HEK293 (cell line): ENCODE measurements at regions not wholly inside any gene's neighbourhood (a gene's known extent, or its start where the extent isn't known, plus 50 kb on each side); places are given as distances from the start of the nearest gene placed in this dataset.
"Not testable (repeated sequence)": the region's sequence is repeated elsewhere in the genome, so short reads cannot be mapped to it uniquely, and the experiment has no call there.

Experiments
- CTCF ChIA-PET: fragments of 350-600 bp; formaldehyde crosslinking; extraction: SDS; loops from one replicate; lab custom pipeline; 2021; ENCODE audit warnings: antibody characterized with exemption; lab: Yijun Ruan, JAX
- POLR2A ChIA-PET: fragments of 300-600 bp; formaldehyde crosslinking; extraction: SDS; loops from one replicate; lab custom pipeline; 2020; ENCODE audit warnings: antibody characterized with exemption, inconsistent platforms; lab: Yijun Ruan, JAX
- H3K27ac ChIP-seq: fragments of 200-500 bp; sonication (Bioruptor generic); 2 replicates; pipeline ENCODE4 v1.5.1; 2014; ENCODE audit warnings: low read depth, low read length, control low read depth, inconsistent platforms; ENCODE audit errors: extremely low read depth
- H3K36me3 ChIP-seq, 2 experiments: fragments of 200-500 bp in 1 of 2; sonication (Bioruptor generic) in 1 of 2; 1 replicate in 1 of 2; 2 replicates in 1 of 2; pipeline ENCODE4 v1.5.1; 2014 to 2017; ENCODE audit warnings: inconsistent platforms in 2 of 2, low read length in 2 of 2; ENCODE audit not compliant: control insufficient read depth in 2 of 2, insufficient read depth in 1 of 2
- H3K4me1 ChIP-seq: fragments of 200-500 bp; sonication (Bioruptor generic); 2 replicates; pipeline ENCODE4 v1.5.1; 2014; ENCODE audit warnings: mild to moderate bottlenecking, low read length, inconsistent platforms; ENCODE audit not compliant: control insufficient read depth, insufficient read depth
- H3K4me3 ChIP-seq: 2 replicates; pipeline ENCODE4 v1.5.1; 2011; ENCODE audit warnings: low read depth, mild to moderate bottlenecking, control low read depth, low read length, moderate library complexity
- H3K9me3 ChIP-seq: fragments of 200-500 bp; sonication (Bioruptor generic); 2 replicates; pipeline ENCODE4 v1.5.1; 2014; ENCODE audit warnings: low read depth, low read length, inconsistent platforms; ENCODE audit not compliant: control insufficient read depth, insufficient read depth
- KLF7 ChIP-seq: fragments of 450-650 bp; formaldehyde crosslinking; IDR thresholded peaks from 2 replicates; pipeline ENCODE4 v1.5.1; 2016; ENCODE audit warnings: missing biosample characterization, missing genetic modification characterization, borderline replicate concordance
- SALL2 ChIP-seq: fragments of 450-650 bp; formaldehyde crosslinking; IDR thresholded peaks from 2 replicates; pipeline ENCODE4 v1.5.0; 2017; ENCODE audit warnings: missing biosample characterization, mild to moderate bottlenecking, missing genetic modification characterization, borderline replicate concordance
- TRIM28 ChIP-seq: IDR thresholded peaks from 2 replicates; pipeline ENCODE4 v1.6.1; 2011; ENCODE audit warnings: low read length, control low read depth, borderline replicate concordance
- ZBTB20 ChIP-seq: fragments of 450-650 bp; formaldehyde crosslinking; IDR thresholded peaks from 2 replicates; pipeline ENCODE4 v1.5.1; 2016; ENCODE audit warnings: missing biosample characterization, missing genetic modification characterization
- ZFP3 ChIP-seq: fragments of 450-650 bp; formaldehyde crosslinking; IDR thresholded peaks from 2 replicates; pipeline ENCODE4 v1.5.1; 2016; ENCODE audit warnings: low read depth, missing biosample characterization, missing genetic modification characterization
- ZFP69B ChIP-seq: fragments of 450-650 bp; formaldehyde crosslinking; IDR thresholded peaks from 2 replicates; pipeline ENCODE4 v1.5.1; 2016; ENCODE audit warnings: missing biosample characterization, missing genetic modification characterization
- ZNF155 ChIP-seq: fragments of 450-650 bp; formaldehyde crosslinking; IDR thresholded peaks from 2 replicates; pipeline ENCODE4 v1.5.1; 2016; ENCODE audit warnings: missing biosample characterization, missing genetic modification characterization
- ZNF19 ChIP-seq: fragments of 450-650 bp; formaldehyde crosslinking; IDR thresholded peaks from 2 replicates; pipeline ENCODE4; 2016; ENCODE audit warnings: missing biosample characterization, missing genetic modification characterization, low read depth
- ZNF214 ChIP-seq: fragments of 450-650 bp; formaldehyde crosslinking; IDR thresholded peaks from 2 replicates; pipeline ENCODE4 v1.5.1; 2017; ENCODE audit warnings: missing biosample characterization, mild to moderate bottlenecking, missing genetic modification characterization, borderline replicate concordance
- ZNF24 ChIP-seq: fragments of 450-650 bp; formaldehyde crosslinking; IDR thresholded peaks from 2 replicates; pipeline ENCODE4 v1.5.1; 2016; ENCODE audit warnings: missing biosample characterization, missing genetic modification characterization
- ZNF26 ChIP-seq: fragments of 450-650 bp; formaldehyde crosslinking; IDR thresholded peaks from 2 replicates; pipeline ENCODE4 v1.5.1; 2016; ENCODE audit warnings: missing biosample characterization, missing genetic modification characterization
- ZNF266 ChIP-seq: fragments of 450-650 bp; formaldehyde crosslinking; IDR thresholded peaks from 2 replicates; pipeline ENCODE4 v1.5.1; 2016; ENCODE audit warnings: missing biosample characterization, missing genetic modification characterization, low read depth
- ZNF366 ChIP-seq: fragments of 450-650 bp; formaldehyde crosslinking; conservative IDR thresholded peaks from 2 replicates; pipeline ENCODE4 v1.5.1; 2016; ENCODE audit warnings: missing biosample characterization, missing genetic modification characterization
- ZNF521 ChIP-seq: fragments of 450-650 bp; formaldehyde crosslinking; IDR thresholded peaks from 2 replicates; pipeline ENCODE4 v1.5.1; 2017; ENCODE audit warnings: missing biosample characterization, mild to moderate bottlenecking, missing genetic modification characterization
- ZNF610 ChIP-seq: fragments of 450-650 bp; formaldehyde crosslinking; IDR thresholded peaks from 2 replicates; pipeline ENCODE4 v1.5.1; 2016; ENCODE audit warnings: missing biosample characterization, missing genetic modification characterization, borderline replicate concordance
- ZNF629 ChIP-seq: fragments of 450-650 bp; formaldehyde crosslinking; IDR thresholded peaks from 2 replicates; pipeline ENCODE4 v1.5.1; 2017; ENCODE audit warnings: missing biosample characterization, missing genetic modification characterization
- ZNF768 ChIP-seq: fragments of 450-650 bp; formaldehyde crosslinking; IDR thresholded peaks from 2 replicates; pipeline ENCODE4 v1.5.1; 2018; ENCODE audit warnings: missing biosample characterization, mild to moderate bottlenecking, missing genetic modification characterization
- TF ChIP-seq, protein P1 (sequence below): fragments of 450-650 bp; formaldehyde crosslinking; IDR thresholded peaks from 2 replicates; pipeline ENCODE4 v1.5.1; 2017; ENCODE audit warnings: missing biosample characterization, mild to moderate bottlenecking, missing genetic modification characterization, moderate library complexity
- TF ChIP-seq, protein P2 (sequence below): fragments of 450-650 bp; IDR thresholded peaks from 2 replicates; pipeline ENCODE4 v1.5.1; 2018; ENCODE audit warnings: missing biosample characterization, mild to moderate bottlenecking, missing genetic modification characterization
- TF ChIP-seq, protein P3 (sequence below): fragments of 450-650 bp; formaldehyde crosslinking; IDR thresholded peaks from 2 replicates; pipeline ENCODE4 v1.5.1; 2016; ENCODE audit warnings: missing biosample characterization, missing genetic modification characterization
- TF ChIP-seq, protein P4 (sequence below): fragments of 450-650 bp; formaldehyde crosslinking; IDR thresholded peaks from 2 replicates; pipeline ENCODE4 v1.5.1; 2016; ENCODE audit warnings: missing biosample characterization, missing genetic modification characterization

DNA sequence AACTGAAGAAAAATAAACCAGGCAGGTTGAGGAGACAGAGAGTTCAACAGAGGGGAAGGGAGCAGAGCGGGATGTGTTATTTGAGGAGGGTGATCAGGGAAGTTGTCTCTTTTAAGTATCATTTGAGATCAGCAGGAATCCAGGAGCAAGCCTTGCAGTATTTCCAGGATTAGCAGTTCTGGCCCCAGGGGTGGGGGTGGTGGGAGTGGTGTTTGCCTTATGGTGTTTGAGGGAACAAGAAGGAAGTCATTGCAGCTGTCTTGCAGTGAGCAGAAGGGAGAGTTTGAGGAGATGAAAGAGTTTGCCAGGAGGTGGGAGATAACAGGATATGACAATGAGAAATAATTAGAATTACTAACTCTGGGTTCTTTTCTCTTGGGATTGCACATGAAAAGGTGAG is 418.6 kb downstream of the NELL2 start:
- no peak for TF ChIP-seq ZNF610 (tag by site-specific recombination)
- TF ChIP-seq TRIM28, result no peak
- TF ChIP-seq ZNF366 (tag by site-specific recombination), result no peak
- no peak for TF ChIP-seq ZNF266 (tag by site-specific recombination)
- Histone ChIP-seq H3K9me3 (no peaks in the 10 kb centered on the region), H3K27ac (no peak overlapping the region), H3K36me3 (no peaks in the 10 kb centered on the region), H3K4me3 (no peak overlapping the region), H3K4me1 (no peaks in the 10 kb centered on the region)
- POLR2A ChIA-PET, result no interaction called here
- CTCF ChIA-PET, result no interaction called here

- CTCF ChIA-PET, POLR2A ChIA-PET, H3K36me3 ChIP-seq, H3K4me1 ChIP-seq, H3K4me3 ChIP-seq, H3K27ac ChIP-seq, H3K9me3 ChIP-seq: not testable (repeated sequence)
Observed at GRCh38 chr12:44454959-44455358, 421.2 kb downstream of the NELL2 start.

- Histone ChIP-seq H3K4me1 (no peaks in the 10 kb centered on the region), H3K9me3 (no peaks in the 10 kb centered on the region), H3K4me3 (no peak overlapping the region), H3K36me3 (no peaks in the 10 kb centered on the region), H3K27ac (no peak overlapping the region)
- CTCF ChIA-PET, result interaction anchor here (0.6 kb wide), 1 partner anchor 1708 kb away, joined by 3 read pairs; no protein-coding TSS in a partner anchor
- POLR2A ChIA-PET, result no interaction called here
- no peak for TF ChIP-seq KLF7
- TF ChIP-seq ZNF214, result no peak
- TF ChIP-seq, protein P1, sequence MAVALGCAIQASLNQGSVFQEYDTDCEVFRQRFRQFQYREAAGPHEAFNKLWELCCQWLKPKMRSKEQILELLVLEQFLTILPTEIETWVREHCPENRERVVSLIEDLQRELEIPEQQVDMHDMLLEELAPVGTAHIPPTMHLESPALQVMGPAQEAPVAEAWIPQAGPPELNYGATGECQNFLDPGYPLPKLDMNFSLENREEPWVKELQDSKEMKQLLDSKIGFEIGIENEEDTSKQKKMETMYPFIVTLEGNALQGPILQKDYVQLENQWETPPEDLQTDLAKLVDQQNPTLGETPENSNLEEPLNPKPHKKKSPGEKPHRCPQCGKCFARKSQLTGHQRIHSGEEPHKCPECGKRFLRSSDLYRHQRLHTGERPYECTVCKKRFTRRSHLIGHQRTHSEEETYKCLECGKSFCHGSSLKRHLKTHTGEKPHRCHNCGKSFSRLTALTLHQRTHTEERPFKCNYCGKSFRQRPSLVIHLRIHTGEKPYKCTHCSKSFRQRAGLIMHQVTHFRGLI (tag by site-specific recombination), result no peak
- TF ChIP-seq, protein P2, sequence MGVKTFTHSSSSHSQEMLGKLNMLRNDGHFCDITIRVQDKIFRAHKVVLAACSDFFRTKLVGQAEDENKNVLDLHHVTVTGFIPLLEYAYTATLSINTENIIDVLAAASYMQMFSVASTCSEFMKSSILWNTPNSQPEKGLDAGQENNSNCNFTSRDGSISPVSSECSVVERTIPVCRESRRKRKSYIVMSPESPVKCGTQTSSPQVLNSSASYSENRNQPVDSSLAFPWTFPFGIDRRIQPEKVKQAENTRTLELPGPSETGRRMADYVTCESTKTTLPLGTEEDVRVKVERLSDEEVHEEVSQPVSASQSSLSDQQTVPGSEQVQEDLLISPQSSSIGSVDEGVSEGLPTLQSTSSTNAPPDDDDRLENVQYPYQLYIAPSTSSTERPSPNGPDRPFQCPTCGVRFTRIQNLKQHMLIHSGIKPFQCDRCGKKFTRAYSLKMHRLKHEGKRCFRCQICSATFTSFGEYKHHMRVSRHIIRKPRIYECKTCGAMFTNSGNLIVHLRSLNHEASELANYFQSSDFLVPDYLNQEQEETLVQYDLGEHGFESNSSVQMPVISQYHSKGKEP, result no peak
- no peak for TF ChIP-seq SALL2 (tag by site-specific recombination)
- no peak for TF ChIP-seq ZBTB20 (tag by site-specific recombination)
- no peak for TF ChIP-seq ZNF768 (tag by site-specific recombination)
- TF ChIP-seq ZFP69B, result no peak
- no peak for TF ChIP-seq ZFP3 (tag by site-specific recombination)
- no peak for TF ChIP-seq ZNF629 (tag by site-specific recombination)
- no peak for TF ChIP-seq ZNF24 (tag by site-specific recombination)
- no peak for TF ChIP-seq ZNF19 (tag by site-specific recombination)
- TF ChIP-seq, protein P3, sequence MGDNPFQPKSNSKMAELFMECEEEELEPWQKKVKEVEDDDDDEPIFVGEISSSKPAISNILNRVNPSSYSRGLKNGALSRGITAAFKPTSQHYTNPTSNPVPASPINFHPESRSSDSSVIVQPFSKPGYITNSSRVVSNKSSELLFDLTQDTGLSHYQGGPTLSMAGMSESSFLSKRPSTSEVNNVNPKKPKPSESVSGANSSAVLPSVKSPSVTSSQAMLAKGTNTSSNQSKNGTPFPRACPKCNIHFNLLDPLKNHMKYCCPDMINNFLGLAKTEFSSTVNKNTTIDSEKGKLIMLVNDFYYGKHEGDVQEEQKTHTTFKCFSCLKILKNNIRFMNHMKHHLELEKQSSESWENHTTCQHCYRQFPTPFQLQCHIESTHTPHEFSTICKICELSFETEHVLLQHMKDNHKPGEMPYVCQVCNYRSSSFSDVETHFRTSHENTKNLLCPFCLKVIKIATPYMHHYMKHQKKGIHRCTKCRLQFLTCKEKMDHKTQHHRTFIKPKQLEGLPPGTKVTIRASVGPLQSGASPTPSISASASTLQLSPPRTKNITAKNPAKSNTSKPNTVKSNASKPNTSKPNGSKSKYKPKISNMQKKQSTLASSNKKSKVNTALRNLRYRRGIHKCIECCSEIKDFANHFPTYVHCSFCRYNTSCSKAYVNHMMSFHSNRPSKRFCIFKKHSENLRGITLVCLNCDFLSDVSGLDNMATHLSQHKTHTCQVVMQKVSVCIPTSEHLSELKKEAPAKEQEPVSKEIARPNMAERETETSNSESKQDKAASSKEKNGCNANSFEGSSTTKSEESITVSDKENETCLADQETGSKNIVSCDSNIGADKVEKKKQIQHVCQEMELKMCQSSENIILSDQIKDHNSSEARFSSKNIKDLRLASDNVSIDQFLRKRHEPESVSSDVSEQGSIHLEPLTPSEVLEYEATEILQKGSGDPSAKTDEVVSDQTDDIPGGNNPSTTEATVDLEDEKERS, result no peak
- no peak for TF ChIP-seq ZNF521 (tag by site-specific recombination)
- TF ChIP-seq ZNF155, result no peak
- TF ChIP-seq, protein P4, sequence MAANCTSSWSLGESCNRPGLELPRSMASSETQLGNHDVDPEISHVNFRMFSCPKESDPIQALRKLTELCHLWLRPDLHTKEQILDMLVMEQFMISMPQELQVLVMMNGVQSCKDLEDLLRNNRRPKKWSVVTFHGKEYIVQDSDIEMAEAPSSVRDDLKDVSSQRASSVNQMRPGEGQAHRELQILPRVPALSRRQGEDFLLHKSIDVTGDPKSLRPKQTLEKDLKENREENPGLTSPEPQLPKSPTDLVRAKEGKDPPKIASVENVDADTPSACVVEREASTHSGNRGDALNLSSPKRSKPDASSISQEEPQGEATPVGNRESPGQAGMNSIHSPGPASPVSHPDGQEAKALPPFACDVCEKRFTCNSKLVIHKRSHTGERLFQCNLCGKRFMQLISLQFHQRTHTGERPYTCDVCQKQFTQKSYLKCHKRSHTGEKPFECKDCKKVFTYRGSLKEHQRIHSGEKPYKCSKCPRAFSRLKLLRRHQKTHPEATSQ, result no peak
- no peak for TF ChIP-seq ZNF26 (tag by site-specific recombination)
Observed at GRCh38 chr12:44446181-44446580, 429.9 kb downstream of the NELL2 start.
